ENCODE measurements at regions not wholly inside any gene's neighbourhood (a gene's known extent, or its start where the extent isn't known, plus 50 kb on each side); places are given as distances from the start of the nearest gene placed in this dataset.

- no peak for DNase-seq (ENCODE audit: low read depth)
Measured at GRCh38 chr2:104447831-104448434, 406.0 kb upstream of the POU3F3 start.

GRCh38 chr2:104448661-104449440 lies 405.1 kb upstream of the POU3F3 start:
- DNase-seq (ENCODE audit: low read depth): no peak

GRCh38 chr2:104452558-104452957 lies 401.4 kb upstream of the POU3F3 start:
- no peak for DNase-seq (ENCODE audit: low read depth)

- no peak for DNase-seq (ENCODE audit: low read depth)
Measured at GRCh38 chr2:104462731-104463130, 391.2 kb upstream of the POU3F3 start.

GRCh38 chr2:104465981-104466380 lies 387.9 kb upstream of the POU3F3 start:
- no peak for DNase-seq (ENCODE audit: low read depth)

GRCh38 chr2:104468846-104469245 lies 385.1 kb upstream of the POU3F3 start:
- no peak for DNase-seq (ENCODE audit: low read depth)

- no peak for DNase-seq (ENCODE audit: low read depth)
Measured at GRCh38 chr2:104472076-104472475, 381.8 kb upstream of the POU3F3 start.

GRCh38 chr2:104473546-104473945 lies 380.4 kb upstream of the POU3F3 start:
- DNase-seq (ENCODE audit: low read depth): no peak

GRCh38 chr2:104474716-104475115 lies 379.2 kb upstream of the POU3F3 start:
- DNase-seq (ENCODE audit: low read depth): no peak

- no peak for DNase-seq (ENCODE audit: low read depth)
Measured at GRCh38 chr2:104476075-104476474, 377.8 kb upstream of the POU3F3 start.

GRCh38 chr2:104476563-104476988 lies 377.3 kb upstream of the POU3F3 start:
- no peak for DNase-seq (ENCODE audit: low read depth)

- no peak for DNase-seq (ENCODE audit: low read depth)
Measured at GRCh38 chr2:104481341-104481740, 372.6 kb upstream of the POU3F3 start.

- DNase-seq (ENCODE audit: low read depth): no peak
Measured at GRCh38 chr2:104487366-104487765, 366.5 kb upstream of the POU3F3 start.

- no peak for DNase-seq (ENCODE audit: low read depth)
Measured at GRCh38 chr2:104493698-104494097, 360.2 kb upstream of the POU3F3 start.

GRCh38 chr2:104501342-104501741 lies 352.6 kb upstream of the POU3F3 start:
- DNase-seq (ENCODE audit: low read depth): no peak

- no peak for DNase-seq (ENCODE audit: low read depth)
Measured at GRCh38 chr2:104501929-104502328, 352.0 kb upstream of the POU3F3 start.

GRCh38 chr2:104502901-104503300 lies 351.0 kb upstream of the POU3F3 start:
- no peak for DNase-seq (ENCODE audit: low read depth)

GRCh38 chr2:104504331-104505073 lies 349.4 kb upstream of the POU3F3 start:
- no peak for DNase-seq (ENCODE audit: low read depth)

GRCh38 chr2:104518256-104518655 lies 335.7 kb upstream of the POU3F3 start:
- no peak for DNase-seq (ENCODE audit: low read depth)

GRCh38 chr2:104521247-104521646 lies 332.7 kb upstream of the POU3F3 start:
- DNase-seq (ENCODE audit: low read depth): no peak

- no peak for DNase-seq (ENCODE audit: low read depth)
Measured at GRCh38 chr2:104523921-104524320, 330.0 kb upstream of the POU3F3 start.

GRCh38 chr2:104528101-104528500 lies 325.8 kb upstream of the POU3F3 start:
- no peak for DNase-seq (ENCODE audit: low read depth)

GRCh38 chr2:104531122-104531521 lies 322.8 kb upstream of the POU3F3 start:
- DNase-seq (ENCODE audit: low read depth): no peak
